COR-L47 (cell line): ENCODE measurements at regions not wholly inside any gene's neighbourhood (a gene's known extent, or its start where the extent isn't known, plus 50 kb on each side); places are given as distances from the start of the nearest gene placed in this dataset.

Experiments used
- DNase-seq: peaks from one replicate; lab custom pipeline; 2025; lab: John Stamatoyannopoulos, UW

DNA sequence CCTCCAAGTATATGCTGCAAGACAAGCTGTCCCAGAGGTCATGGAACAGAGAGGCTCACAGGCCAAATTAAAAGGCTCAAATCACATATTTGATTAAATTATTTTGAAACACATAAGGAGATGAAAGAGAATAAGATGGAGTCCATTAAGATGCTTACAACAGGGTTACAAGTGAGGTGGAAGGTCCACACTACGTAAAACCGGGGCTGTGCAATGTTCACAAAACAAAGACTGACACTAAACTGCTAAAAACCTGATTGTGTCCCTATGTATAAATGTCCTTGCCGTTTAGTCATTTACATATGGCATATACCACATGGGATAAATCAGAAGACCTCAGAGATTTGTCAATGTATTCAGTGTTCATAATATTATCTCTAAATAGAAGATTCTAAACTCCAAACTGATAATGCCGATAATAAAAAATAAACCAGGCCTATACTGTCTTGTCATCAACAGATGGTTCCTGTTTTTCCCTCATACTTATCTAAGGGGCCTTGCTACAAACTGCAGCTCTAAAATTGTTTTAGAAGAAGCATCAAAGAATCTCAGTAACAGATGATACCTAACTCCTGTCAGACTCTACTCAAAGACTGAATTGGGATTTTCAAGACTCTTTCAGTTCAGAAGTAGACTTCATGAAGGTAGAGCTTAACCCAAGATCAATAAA lies 51.8 kb upstream of the RIPOR2 start:
- DNase-seq: no peak

DNA sequence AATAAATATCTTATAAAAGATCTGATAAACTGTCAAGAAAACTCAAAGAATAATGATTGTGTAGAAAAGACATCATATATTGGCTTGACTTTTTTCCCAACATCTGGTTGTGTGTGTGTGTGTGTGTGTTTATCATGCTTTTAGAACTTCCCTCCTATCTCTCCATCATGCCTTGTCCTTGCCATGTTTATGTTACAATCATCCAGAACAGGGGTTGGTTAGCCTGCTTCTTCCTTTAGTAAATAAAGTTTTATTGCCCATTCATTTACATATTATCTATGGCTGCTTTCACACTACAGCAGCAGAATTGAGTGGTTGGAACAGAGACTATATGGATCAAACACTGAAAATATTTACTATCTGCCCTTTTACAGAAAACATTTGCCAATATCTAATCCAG lies 52.8 kb upstream of the RIPOR2 start:
- DNase-seq: no peak

DNA sequence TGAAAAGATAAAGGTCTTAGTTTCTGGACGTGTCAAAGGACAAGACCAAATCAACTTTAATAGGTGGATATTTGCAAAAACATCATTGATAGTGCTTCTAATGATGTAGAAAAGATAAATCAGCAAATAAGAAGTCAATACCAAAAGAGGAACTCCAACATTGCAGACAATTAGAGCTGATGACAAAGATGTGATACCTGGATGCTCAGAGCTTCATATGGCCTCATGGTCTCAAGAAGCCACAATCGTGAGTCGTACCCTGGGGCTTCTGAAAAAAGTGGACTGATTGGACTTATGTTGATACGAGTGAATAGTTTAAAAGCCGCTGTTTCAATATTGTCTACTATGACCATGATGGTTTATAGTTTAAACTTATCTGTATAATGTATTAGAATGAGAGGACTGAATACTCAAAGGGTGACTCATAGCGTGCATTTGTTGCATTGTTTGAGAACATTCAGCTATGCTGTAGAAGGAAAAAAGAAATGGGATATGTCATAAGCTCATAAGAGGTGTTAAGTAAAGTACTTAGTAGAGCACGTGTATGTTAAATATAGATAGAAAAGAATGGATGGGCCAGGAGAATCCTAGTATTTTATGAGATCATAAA lies 54.6 kb upstream of the RIPOR2 start:
- no peak for DNase-seq

DNA sequence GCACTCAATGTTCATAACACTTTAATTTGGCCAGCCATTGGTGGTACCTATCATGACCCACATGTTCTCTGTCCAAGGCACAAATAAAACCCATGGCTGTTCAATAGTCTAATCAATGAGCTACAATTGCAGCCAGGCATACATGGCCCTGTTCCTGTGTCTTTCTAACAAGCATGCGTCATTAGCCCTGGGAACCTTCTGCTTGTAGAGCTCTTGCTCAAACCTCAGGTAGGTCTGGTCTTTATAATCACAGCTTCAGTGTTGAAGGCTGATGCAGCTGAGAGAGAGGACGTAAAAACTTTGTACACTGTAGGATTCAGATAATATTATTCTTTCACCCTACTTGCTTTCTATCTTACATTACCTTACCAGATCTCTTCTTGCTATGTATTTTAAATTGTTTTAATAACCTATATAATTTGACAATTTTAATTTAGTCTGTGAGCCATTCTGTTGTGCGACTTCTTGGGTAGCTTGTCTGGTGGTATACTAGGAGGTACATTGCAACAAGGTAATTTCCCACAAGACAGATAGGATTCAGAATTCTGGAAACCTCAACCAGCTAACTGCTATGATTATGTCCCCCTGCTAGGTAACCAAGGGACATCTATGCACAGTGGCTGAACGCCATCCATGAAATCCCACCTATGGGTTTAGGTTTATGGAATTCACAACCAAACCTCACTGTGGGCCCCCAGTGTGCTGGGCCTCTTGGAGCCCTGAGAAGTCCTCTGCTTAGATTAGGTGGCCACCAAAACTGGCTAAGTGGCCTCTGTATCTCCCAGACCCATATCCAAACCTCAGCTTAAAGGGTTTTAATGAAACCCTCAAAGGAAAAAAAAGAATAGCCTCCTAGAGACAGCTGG lies 55.4 kb upstream of the RIPOR2 start:
- DNase-seq: no peak

DNA sequence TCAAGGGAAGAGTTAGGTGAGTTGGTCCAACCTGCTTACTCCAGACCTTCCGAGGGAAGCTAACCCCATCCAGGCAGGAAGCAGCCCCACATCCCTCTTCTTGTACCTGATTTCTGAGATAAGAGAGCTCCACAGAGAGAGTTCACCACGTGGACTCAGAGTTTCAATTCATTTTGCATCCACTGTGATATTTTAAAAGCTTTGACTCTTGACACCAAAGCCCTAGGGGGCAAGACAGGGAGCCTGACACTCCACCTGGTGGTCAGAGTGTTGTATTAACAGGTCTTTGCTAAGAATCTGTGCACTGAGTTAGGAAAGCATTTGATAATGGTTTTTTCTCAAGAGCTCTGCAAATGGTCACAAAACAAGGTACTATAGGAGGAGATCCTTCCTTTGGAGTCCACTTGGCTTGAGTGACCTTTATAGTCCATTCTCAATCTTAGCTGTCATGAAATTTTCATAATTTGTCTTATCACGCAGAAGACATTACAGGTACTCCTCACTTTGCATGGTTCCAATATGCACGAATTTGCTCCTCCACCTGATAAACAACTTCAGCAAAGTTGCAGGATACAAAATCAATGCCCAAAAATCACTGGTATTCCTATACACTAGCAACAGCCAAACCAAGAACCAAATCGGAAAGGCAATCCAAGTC lies 56.2 kb upstream of the RIPOR2 start:
- peak; percentile 32 for DNase-seq

DNA sequence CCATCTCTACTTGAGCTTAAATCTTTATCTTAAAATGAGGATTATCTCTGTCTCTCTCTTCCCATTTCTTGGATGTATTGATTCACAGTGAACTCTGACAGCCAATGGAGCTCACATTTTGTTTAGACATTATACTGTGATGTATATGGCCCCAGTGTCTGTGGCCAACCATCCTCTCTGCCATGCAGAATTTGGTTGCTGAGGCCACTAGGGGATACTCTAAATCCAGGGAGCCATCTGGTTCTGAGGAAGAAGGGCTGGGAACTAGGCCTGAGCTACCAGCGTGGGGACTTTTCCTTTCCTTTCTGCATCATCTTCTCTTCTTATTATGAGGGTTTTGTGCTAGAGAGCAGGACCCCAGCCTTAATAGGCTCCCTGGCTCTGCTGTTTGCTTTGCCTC lies 59.1 kb upstream of the RIPOR2 start:
- no peak for DNase-seq

DNA sequence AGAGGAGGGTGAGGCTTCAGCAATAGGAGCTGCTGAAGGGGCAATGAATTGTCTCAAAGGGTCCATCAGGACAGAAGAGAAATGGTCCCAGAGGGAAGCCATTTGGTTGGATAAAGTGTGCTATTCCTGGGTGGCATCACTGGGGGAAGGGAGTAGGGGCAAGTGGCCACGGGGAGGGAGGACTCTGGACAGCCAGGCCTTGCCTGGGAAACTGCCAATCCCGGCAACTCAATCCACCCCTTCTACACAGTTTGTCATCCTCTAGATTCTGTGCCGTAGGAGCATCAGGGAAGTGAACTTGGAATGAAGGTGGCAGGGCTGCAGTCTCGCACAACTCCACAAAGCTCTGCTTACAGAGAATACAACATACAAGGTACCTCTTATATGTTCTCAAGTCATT lies 59.5 kb upstream of the RIPOR2 start:
- no peak for DNase-seq

DNA sequence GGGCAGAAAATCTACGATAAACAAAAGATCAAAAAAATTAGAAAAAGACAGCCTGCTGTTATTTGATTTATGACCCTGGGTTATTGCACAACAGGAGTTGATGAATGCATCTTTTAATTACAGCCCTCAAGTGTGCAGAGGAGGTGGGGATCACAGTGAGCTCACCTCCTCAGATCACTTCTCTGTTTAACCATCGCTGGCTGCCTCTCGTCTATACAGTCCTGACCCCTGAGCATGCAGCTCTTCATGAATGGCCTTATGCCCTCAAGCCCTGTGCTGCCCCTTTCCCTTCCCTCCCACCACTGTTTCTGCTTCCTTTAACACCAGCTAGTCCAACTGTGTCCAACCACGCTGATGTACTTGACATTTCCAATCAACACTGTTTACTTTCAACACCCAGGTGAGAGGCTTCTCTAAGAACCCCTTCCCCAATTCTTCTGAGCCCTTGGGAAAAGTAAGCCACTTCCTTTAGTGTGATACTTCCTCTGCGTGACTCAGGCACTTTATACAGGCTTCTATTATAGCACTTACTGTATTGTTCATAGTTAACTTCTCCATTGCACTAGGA lies 60.6 kb upstream of the RIPOR2 start:
- peak; percentile 8 for DNase-seq

DNA sequence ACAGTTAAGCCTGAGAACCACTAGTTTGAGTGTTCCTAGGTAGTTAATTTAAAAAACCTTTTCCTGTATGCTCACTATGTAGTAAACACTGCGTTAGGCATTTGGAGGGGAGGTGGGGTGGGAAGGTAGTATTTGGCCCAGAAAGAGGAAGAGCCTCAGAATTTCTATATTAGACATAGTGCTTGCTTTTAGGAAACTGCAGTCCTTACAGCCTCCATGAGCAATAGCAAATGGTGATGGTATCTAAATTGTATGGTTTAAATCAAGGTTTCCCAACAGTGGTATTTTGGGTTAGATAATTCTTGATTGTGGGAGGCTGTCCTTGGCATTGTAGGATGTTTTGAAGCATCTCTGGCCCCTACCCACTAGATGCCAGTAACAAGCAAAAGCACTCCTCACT lies 61.5 kb upstream of the RIPOR2 start:
- DNase-seq: no peak

DNA sequence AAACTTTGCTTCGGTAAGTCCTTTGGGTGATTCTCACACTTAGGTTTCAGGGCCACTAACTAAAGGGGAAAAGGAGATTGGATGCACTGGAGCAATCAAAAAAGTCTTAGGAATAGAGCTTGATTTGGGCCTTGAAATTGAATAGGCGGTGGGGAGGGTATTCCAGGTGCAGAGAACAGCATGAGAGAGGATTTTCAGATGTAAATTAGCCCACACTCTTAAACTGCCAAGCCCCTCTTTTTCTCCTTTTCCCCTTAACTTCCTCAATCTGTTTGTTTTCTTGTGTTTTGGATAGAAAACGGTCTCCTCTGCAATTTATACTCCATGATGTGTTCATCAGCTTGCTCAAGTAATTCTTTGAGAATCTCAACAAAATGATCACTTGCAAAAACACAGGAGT lies 62.1 kb upstream of the RIPOR2 start:
- no peak for DNase-seq

DNA sequence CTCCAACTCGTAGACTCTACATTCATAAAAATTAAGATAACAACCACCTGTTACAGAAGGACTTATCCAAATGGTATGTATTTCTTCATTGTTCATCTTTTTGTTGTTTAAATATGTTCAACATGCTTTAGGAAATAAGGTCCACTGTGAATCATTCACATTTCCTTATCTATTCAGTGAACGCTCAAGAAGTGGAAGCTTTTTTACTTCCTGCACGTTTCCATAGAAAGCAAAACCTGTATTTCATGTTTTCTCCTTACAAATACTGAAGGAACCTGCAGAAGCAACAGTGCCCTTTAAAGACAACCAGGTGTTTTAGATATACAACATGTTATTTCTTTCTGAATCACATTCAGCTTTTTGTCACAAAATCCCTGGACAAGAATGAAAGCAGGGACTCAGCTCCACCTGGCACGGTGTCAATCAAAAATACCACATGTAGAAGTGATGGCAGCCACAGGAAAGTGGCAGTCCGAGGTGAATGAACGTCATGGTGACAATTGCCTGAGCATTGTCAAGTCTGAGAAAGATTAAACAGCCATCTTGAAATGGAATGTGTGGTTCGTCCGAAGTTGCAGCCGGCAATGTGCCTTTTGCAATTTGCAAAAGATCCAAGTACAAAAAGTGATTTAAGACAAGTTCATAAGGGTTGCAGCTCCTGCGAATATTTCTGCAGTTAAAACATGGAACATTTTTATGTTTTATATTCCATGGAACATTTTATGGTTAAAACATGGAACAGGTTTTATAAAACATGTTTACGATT lies 66.7 kb upstream of the RIPOR2 start:
- no peak for DNase-seq

DNA sequence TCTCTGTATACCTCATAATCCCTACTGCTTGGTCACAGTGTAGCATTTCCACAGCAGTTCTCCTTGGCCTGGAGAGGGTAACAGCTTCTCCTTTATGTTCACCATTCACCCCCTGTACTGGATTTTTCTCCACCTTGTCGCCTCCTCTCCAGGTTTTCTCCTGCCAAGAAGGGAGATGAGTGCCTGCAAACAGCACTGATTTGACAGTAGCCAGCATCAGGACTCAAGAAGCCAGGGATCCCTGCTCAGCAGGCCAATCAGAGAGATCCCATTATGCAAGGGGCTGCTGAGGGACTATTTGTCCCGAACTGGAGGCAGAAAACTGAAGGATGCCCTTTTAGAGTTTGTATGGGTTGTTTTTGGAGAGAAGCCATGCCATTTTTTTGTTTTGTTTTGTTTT lies 68.6 kb upstream of the RIPOR2 start:
- no peak for DNase-seq

DNA sequence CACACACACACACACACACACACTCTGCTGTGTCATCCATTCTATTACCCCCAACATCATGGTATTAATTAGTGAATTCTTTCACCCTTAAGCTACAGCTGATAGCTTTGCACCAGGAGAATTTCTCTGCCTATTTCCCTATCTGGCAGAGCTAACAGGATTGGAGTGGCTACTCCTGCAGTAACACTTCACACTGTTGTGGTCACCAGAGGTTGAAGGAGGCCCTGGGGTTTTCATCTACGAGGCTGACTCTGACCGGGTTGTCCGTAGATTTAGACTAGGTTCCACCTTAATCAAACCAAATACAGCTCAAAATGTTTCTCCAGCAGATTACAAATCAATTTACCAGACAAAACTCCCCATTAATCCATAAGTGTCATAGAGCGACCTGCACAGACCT lies 69.2 kb upstream of the RIPOR2 start:
- DNase-seq: no peak

DNA sequence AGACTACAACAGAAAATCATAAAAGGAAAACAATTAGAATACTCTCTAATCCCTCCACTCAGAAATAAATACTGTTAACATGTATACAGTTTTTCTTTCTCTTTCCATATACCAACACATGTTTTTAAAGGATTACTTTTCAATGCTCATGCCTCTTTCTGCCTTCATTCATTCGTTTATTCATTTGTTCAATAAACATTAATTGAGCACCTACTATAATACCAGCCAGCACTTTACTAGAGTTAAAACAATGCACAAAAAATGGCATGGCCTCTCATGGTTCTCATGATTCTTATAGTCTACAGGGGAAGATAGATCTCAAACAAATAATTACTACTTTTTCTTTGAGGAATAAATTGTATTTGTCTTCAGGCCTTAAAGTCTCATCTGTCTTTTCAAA lies 70.3 kb upstream of the RIPOR2 start:
- DNase-seq: no peak

DNA sequence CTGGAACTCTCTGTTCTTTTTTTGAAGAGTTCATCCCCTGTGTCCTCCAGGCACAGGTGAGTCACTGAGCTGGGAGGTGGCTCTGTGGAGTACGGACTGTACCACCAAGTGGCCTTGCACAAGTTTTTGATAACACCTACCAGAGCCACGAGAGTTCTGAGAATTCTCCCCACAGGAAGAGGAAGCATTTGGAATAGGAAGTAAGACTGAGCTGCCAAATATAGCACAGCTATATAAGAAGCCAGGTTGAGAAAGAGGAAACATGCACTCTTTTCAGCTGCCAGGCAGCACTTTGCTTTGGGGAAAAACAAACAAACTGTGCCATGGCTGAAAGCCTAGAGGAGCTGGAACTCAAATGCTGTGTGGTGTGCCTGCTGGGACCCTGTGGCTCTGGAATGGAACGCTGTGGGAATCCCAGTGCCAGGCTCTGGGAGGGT lies 70.8 kb upstream of the RIPOR2 start:
- peak; percentile 28 for DNase-seq

DNA sequence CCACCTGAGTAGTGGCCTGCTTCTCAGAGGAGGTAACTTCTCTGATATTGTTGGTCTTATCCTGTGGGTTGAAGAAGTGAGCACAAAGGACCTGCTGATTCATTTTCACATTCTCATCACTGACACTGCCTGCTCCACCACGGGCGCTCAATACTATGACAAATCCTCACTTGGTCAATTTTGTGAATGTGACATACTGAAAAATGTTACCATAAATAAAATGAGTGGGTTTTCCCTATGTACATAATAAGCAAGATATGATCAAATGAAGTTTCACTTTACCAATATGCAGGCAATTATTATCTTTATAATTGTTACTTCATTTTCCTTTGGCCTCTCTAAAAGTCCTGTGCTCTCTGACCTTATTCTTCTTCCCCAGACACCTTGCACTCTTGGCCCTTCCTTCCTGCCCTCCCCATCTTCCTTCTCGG lies 71.5 kb upstream of the RIPOR2 start:
- no peak for DNase-seq

DNA sequence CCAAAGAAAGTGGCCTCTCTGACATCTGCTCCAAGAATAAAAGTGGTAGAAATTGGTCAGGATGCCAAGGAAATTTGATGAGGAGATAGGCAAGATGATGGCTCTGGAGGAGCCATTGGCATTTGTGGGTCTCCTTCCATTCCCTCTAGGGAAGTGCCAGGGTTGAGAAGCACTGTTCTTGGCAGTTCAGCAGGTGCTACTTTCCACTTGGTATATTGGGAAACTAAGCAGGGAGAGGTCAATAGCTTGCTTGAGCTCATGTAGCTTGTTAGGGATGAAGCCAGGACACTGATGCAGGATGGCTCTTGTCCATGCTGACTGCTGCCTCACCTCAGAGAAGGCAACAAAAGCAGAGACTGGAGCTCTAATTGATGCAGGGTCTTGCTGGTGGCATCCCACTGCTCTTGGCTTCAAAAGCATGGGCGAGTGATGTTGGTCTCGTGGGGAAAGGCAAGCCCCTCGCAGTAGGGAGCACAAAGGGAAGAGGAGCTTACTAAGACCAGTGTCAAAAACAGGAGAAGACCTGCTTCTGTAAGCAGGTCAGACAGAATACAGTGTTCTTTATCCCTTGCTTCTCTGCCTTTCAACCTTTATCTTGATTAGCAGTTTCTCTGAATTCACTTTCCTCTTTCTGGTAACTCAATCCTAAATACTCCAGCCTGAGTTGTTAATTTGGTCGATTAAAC lies 73.1 kb upstream of the RIPOR2 start:
- DNase-seq: no peak

DNA sequence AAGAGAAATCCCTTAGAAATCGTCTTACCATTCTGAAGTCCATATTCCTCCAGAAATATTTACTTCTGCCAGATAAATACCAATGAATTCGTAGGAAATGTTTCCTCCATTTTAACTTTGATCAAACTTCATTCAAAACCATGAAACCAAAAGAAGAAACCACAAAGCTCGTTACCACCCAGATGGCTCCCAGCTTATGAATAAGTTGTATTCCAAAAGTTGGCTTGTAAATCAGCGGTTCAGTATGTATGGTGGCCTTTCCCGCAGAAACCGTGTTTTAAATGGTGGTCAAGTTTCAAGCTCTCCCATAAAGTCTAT lies 73.6 kb upstream of the RIPOR2 start:
- DNase-seq: no peak

DNA sequence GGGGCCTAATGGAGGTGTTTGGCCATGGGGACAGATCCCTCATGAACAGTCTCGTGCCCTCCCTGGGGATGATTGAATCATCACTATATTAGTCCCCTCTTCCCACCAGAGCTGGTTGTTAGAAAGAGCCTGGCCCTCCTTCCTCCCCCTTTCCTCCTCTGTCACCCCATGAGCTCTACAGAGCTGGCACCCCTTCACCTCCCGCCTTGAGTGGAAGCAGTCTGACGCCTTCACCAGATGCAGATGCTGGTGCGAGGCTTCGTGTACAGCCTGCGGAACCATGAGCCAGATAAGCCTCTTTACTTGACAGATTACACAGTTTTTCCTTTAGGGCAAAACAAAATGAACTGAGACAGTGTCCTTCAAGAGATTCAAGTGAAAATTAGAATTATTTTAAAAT lies 74.4 kb upstream of the RIPOR2 start:
- DNase-seq: no peak

DNA sequence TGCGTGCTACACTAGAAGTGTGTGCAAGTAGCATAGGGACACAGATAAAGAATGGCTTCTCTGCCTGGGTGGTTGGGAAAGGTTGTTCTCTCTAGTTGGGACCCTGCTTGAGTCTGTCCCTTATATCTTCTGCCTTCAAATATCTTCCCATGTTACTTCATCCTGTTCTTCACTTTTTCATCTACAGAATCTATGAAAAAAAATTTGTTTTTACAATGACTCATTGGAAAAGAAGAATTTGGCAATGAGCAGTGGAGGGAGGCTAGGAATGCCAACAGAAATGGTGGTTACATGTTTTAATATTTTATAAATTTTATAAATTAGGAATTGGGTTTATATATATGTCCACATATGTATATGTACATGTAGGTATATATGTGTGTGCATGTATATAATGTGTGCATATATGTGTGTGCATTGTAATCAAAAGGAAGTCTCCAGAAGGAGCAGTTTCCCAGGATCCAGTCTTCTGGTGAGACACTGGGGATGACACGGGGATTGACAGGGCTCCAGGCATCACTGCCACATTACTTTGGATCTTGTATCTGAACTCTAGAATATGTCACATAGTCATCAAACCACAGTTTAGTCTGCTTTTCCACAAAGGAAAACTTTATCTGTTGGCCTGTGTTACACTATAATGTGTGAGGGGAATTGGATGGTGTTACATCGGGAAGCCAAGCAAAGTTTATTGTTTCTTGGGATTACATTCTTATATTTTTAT lies 75.3 kb upstream of the RIPOR2 start:
- no peak for DNase-seq
